ENCODE measurements at regions not wholly inside any gene's neighbourhood (a gene's known extent, or its start where the extent isn't known, plus 50 kb on each side); places are given as distances from the start of the nearest gene placed in this dataset.
"Not testable (repeated sequence)": the region's sequence is repeated elsewhere in the genome, so short reads cannot be mapped to it uniquely, and the experiment has no call there.

- no peak for TF ChIP-seq CTCF (IDR thresholded peaks at IDR 0.05)
- Mint-ChIP-seq H3K4me1 (ENCODE audit: low read depth) (no peaks in the 10 kb centered on the region), H3K27ac (no peak overlapping the region), H3K9me3 (peaks cover 2% of the 10 kb centered on the region), H3K36me3 (ENCODE audit: low read depth) (no peaks in the 10 kb centered on the region), H3K4me3 (no peak overlapping the region), H3K27me3 (no peaks in the 10 kb centered on the region)
- POLR2A ChIA-PET, result no interaction called here
- intact Hi-C loops (cut with DNase I, micrococcal nuclease), result no loop called here
- DNase-seq (no peak), ATAC-seq (ENCODE audit: poor library complexity) (no peak)
- H3K4me1 ChIP-seq (ENCODE audit: insufficient read depth, low read length), result no peaks in the 10 kb centered on the region
- no peak overlapping the region for H3K27ac ChIP-seq (ENCODE audit: low read depth in 1 of 2, low read length in 2 of 2)
- no peaks in the 10 kb centered on the region for H3K27me3 ChIP-seq (ENCODE audit: control insufficient read depth in 1 of 2, insufficient read depth in 2 of 2, low read length in 2 of 2)
- no peaks in the 10 kb centered on the region for H3K9me3 ChIP-seq (ENCODE audit: control insufficient read depth in 1 of 2, insufficient read depth in 1 of 2, low read length in 2 of 2)
- CTCF ChIA-PET, result no interaction called here
- H3K4me3 ChIP-seq (ENCODE audit: low read length), result no peak overlapping the region
- no peaks in the 10 kb centered on the region for H3K36me3 ChIP-seq (ENCODE audit: insufficient read depth, low read length)
Observed at GRCh38 chr4:116302990-116303735, 782.2 kb downstream of the TRAM1L1 start.

- H3K27ac ChIP-seq (ENCODE audit: low read depth in 1 of 2, low read length in 2 of 2), result no peak overlapping the region
- ATAC-seq (ENCODE audit: poor library complexity) (no peak), DNase-seq (no peak)
- Mint-ChIP-seq H3K4me3 (no peak overlapping the region), H3K27ac (no peak overlapping the region), H3K36me3 (ENCODE audit: low read depth) (no peaks in the 10 kb centered on the region), H3K27me3 (no peaks in the 10 kb centered on the region), H3K9me3 (peaks cover 3% of the 10 kb centered on the region), H3K4me1 (ENCODE audit: low read depth) (no peaks in the 10 kb centered on the region)
- no peaks in the 10 kb centered on the region for H3K27me3 ChIP-seq (ENCODE audit: control insufficient read depth in 1 of 2, insufficient read depth in 2 of 2, low read length in 2 of 2)
- CTCF ChIA-PET, result no interaction called here
- H3K4me1 ChIP-seq (ENCODE audit: insufficient read depth, low read length), result no peaks in the 10 kb centered on the region
- peaks cover 9 to 12% of the 10 kb centered on the region in 2 experiments for H3K9me3 ChIP-seq (ENCODE audit: control insufficient read depth in 1 of 2, insufficient read depth in 1 of 2, low read length in 2 of 2)
- no peak for TF ChIP-seq CTCF (IDR thresholded peaks at IDR 0.05)
- POLR2A ChIA-PET, result no interaction called here
- no peaks in the 10 kb centered on the region for H3K36me3 ChIP-seq (ENCODE audit: insufficient read depth, low read length)
- no peak overlapping the region for H3K4me3 ChIP-seq (ENCODE audit: low read length)
- intact Hi-C loops (cut with DNase I, micrococcal nuclease), result no loop called here
Observed at GRCh38 chr4:116275006-116275405, 810.4 kb downstream of the TRAM1L1 start.

GRCh38 chr4:116272336-116272735 is 813.0 kb downstream of the TRAM1L1 start:
- DNase-seq (no peak), ATAC-seq (ENCODE audit: poor library complexity) (no peak)
- intact Hi-C loops (cut with DNase I, micrococcal nuclease), result no loop called here
- H3K4me1 ChIP-seq (ENCODE audit: insufficient read depth, low read length), result no peaks in the 10 kb centered on the region
- H3K36me3 Mint-ChIP-seq (ENCODE audit: low read depth), result no peaks in the 10 kb centered on the region
- no peak overlapping the region for H3K4me3 Mint-ChIP-seq
- ChIA-PET POLR2A (no interaction called here), CTCF (no interaction called here)
- H3K27me3 ChIP-seq (ENCODE audit: control insufficient read depth in 1 of 2, insufficient read depth in 2 of 2, low read length in 2 of 2), result no peaks in the 10 kb centered on the region
- TF ChIP-seq CTCF (IDR thresholded peaks at IDR 0.05), result no peak
- H3K4me3 ChIP-seq (ENCODE audit: low read length), result no peak overlapping the region
- no peak overlapping the region for H3K27ac Mint-ChIP-seq
- H3K27me3 Mint-ChIP-seq, result no peaks in the 10 kb centered on the region
- no peaks in the 10 kb centered on the region for H3K36me3 ChIP-seq (ENCODE audit: insufficient read depth, low read length)
- H3K27ac ChIP-seq (ENCODE audit: low read depth in 1 of 2, low read length in 2 of 2), result no peak overlapping the region
- H3K4me1 Mint-ChIP-seq (ENCODE audit: low read depth), result no peaks in the 10 kb centered on the region
- H3K9me3 ChIP-seq (ENCODE audit: control insufficient read depth in 1 of 2, insufficient read depth in 1 of 2, low read length in 2 of 2), result peaks cover 9 to 11% of the 10 kb centered on the region in 2 experiments
- no peaks in the 10 kb centered on the region for H3K9me3 Mint-ChIP-seq

- H3K27me3 ChIP-seq (ENCODE audit: control insufficient read depth in 1 of 2, insufficient read depth in 2 of 2, low read length in 2 of 2); H3K27ac Mint-ChIP-seq; H3K27me3 Mint-ChIP-seq; H3K4me1 Mint-ChIP-seq (ENCODE audit: low read depth); H3K36me3 Mint-ChIP-seq (ENCODE audit: low read depth); H3K4me1 ChIP-seq (ENCODE audit: insufficient read depth, low read length); H3K27ac ChIP-seq (ENCODE audit: low read depth in 1 of 2, low read length in 2 of 2); DNase-seq; ATAC-seq (ENCODE audit: poor library complexity); intact Hi-C loops (cut with DNase I, micrococcal nuclease); POLR2A ChIA-PET; H3K36me3 ChIP-seq (ENCODE audit: insufficient read depth, low read length); H3K4me3 Mint-ChIP-seq; H3K4me3 ChIP-seq (ENCODE audit: low read length); CTCF ChIA-PET: not testable (repeated sequence)
- peaks cover 7 to 18% of the 10 kb centered on the region in 2 experiments for H3K9me3 ChIP-seq (ENCODE audit: control insufficient read depth in 1 of 2, insufficient read depth in 1 of 2, low read length in 2 of 2)
- peaks cover 18% of the 10 kb centered on the region for H3K9me3 Mint-ChIP-seq
Observed at GRCh38 chr4:116260931-116261330, 824.4 kb downstream of the TRAM1L1 start.
